Colonic mucosa (tissue), 4 donors: ENCODE measurements at regions not wholly inside any gene's neighbourhood (a gene's known extent, or its start where the extent isn't known, plus 50 kb on each side); places are given as distances from the start of the nearest gene placed in this dataset.

Source experiments
- DNase-seq: peaks from one replicate; pipeline ENCODE4 v3.0.0-alpha.2; 2020
- H3K27ac ChIP-seq: fragments of 200-600 bp; one replicate; pipeline ENCODE4 v1.8.0; 2021
- H3K27me3 ChIP-seq: fragments of 200-600 bp; one replicate; pipeline ENCODE4 v1.8.0; 2021
- H3K36me3 ChIP-seq: fragments of 200-600 bp; one replicate; pipeline ENCODE4 v1.8.0; 2021
- H3K4me1 ChIP-seq: fragments of 200-600 bp; one replicate; pipeline ENCODE4 v1.8.0; 2021; ENCODE audit warnings: mild to moderate bottlenecking
- H3K4me3 ChIP-seq: fragments of 200-600 bp; one replicate; pipeline ENCODE4 v1.8.0; 2021
- H3K9ac ChIP-seq, 2 donors: one replicate each; pipeline ENCODE4 v1.7.0; 2013; ENCODE audit warnings: control low read depth in 2 of 2, low read depth in 2 of 2, low read length in 2 of 2
- H3K9me3 ChIP-seq: fragments of 200-600 bp; one replicate; pipeline ENCODE4 v1.8.0; 2021
- CTCF ChIP-seq: fragments of 200-600 bp; IDR thresholded peaks from one replicate; pipeline ENCODE4 v1.8.0; 2022; ENCODE audit warnings: antibody characterized with exemption, mild to moderate bottlenecking
- intact Hi-C: fragments of 100-400 bp; cut with DNase I; formaldehyde crosslinking; loops from one replicate; pipeline ENCODE4 v1.14.1; 2022
- donor health status: healthy.
- donor health status: DM: no; HTN: no; CAD: no.
- donor health status: DM: no; HTN: no; CAD: no.

- H3K9me3 ChIP-seq: no peaks in the 10 kb centered on the region
- intact Hi-C loops: no loop called here
- no peak overlapping the region for H3K4me3 ChIP-seq
- H3K4me1 ChIP-seq: no peaks in the 10 kb centered on the region
- no peak overlapping the region for H3K9ac ChIP-seq
- DNase-seq: no peak
- no peak overlapping the region for H3K27ac ChIP-seq
- H3K36me3 ChIP-seq: no peaks in the 10 kb centered on the region
- H3K27me3 ChIP-seq: no peaks in the 10 kb centered on the region
- TF ChIP-seq CTCF: no peak
Observed at GRCh38 chr4:35052546-35052945, 1191.8 kb downstream of the ARAP2 start.

GRCh38 chr4:35063031-35063570, 1181.2 kb downstream of the ARAP2 start:
- no peak overlapping the region for H3K4me3 ChIP-seq
- no peak for DNase-seq
- intact Hi-C loops: no loop called here
- no peaks in the 10 kb centered on the region for H3K27me3 ChIP-seq
- no peaks in the 10 kb centered on the region for H3K36me3 ChIP-seq
- no peak for TF ChIP-seq CTCF
- H3K27ac ChIP-seq: no peak overlapping the region
- H3K4me1 ChIP-seq: no peaks in the 10 kb centered on the region
- H3K9me3 ChIP-seq: no peaks in the 10 kb centered on the region
- H3K9ac ChIP-seq: no peak overlapping the region

- TF ChIP-seq CTCF: no peak
- no peaks in the 10 kb centered on the region for H3K4me1 ChIP-seq
- intact Hi-C loops: no loop called here
Observed at GRCh38 chr4:35066406-35066805, 1177.9 kb downstream of the ARAP2 start.

GRCh38 chr4:35080799-35081198, 1163.5 kb downstream of the ARAP2 start:
- H3K27me3 ChIP-seq: no peaks in the 10 kb centered on the region
- intact Hi-C loops: no loop called here
- H3K4me1 ChIP-seq: no peaks in the 10 kb centered on the region
- H3K9me3 ChIP-seq: no peaks in the 10 kb centered on the region
- no peak overlapping the region for H3K4me3 ChIP-seq
- no peak overlapping the region for H3K27ac ChIP-seq
- no peak for TF ChIP-seq CTCF
- H3K36me3 ChIP-seq: no peaks in the 10 kb centered on the region
- no peak for DNase-seq
- no peak overlapping the region for H3K9ac ChIP-seq

More at GRCh38 chr4:35066406-35066805, 1177.9 kb downstream of the ARAP2 start:
- no peak for DNase-seq
- H3K9me3 ChIP-seq: no peaks in the 10 kb centered on the region
- no peak overlapping the region for H3K27ac ChIP-seq
- H3K4me3 ChIP-seq: no peak overlapping the region
- H3K36me3 ChIP-seq: no peaks in the 10 kb centered on the region
- H3K27me3 ChIP-seq: no peaks in the 10 kb centered on the region
- no peak overlapping the region for H3K9ac ChIP-seq

GRCh38 chr4:35087218-35087617, 1157.1 kb downstream of the ARAP2 start:
- Histone ChIP-seq H3K27ac (no peak overlapping the region), H3K4me3 (no peak overlapping the region), H3K9ac (no peak overlapping the region), H3K36me3 (no peaks in the 10 kb centered on the region), H3K27me3 (no peaks in the 10 kb centered on the region), H3K4me1 (no peaks in the 10 kb centered on the region), H3K9me3 (no peaks in the 10 kb centered on the region)
- no peak for DNase-seq
- TF ChIP-seq CTCF: no peak
- intact Hi-C loops: no loop called here
